Panc1 (cell line): ENCODE measurements at regions not wholly inside any gene's neighbourhood (a gene's known extent, or its start where the extent isn't known, plus 50 kb on each side); places are given as distances from the start of the nearest gene placed in this dataset.
"Not testable (repeated sequence)": the region's sequence is repeated elsewhere in the genome, so short reads cannot be mapped to it uniquely, and the experiment has no call there.

Experiments used
- ATAC-seq: fragments of 200-7000 bp; cut with Tn5 transposase; 2 replicates; pipeline ENCODE4 v1.9.1; 2020; ENCODE audit warnings: mild to moderate bottlenecking, moderate library complexity
- BruUV-seq: library from RNA; stranded (reverse); fragments of 400-500 nt; replicated peaks from 2 replicates; lab custom pipeline; 2021; lab: Mats Ljungman, UMichigan
- CTCF ChIA-PET: fragments of 300-600 bp; sonication (Branson Sonifier 250); formaldehyde crosslinking; loops from one replicate; lab custom pipeline; 2022; ENCODE audit warnings: antibody characterized with exemption; lab: Charles Lee
- POLR2A ChIA-PET: fragments of 300-600 bp; sonication (Branson Sonifier 250); formaldehyde crosslinking; loops from one replicate; lab custom pipeline; 2022; ENCODE audit warnings: antibody characterized with exemption; lab: Charles Lee
- DNase-seq: peaks from one replicate; pipeline ENCODE4 v3.0.0-alpha.2; 2010; ENCODE audit warnings: low read depth, low spot score
- H3K27ac ChIP-seq: 2 replicates; pipeline ENCODE4 v1.5.1; 2011; ENCODE audit warnings: mild to moderate bottlenecking, low read length, inconsistent platforms
- H3K27me3 ChIP-seq: fragments of 200-500 bp; sonication (Bioruptor generic); 2 replicates; pipeline ENCODE4 v1.6.0; 2014; ENCODE audit warnings: low read length, inconsistent platforms; ENCODE audit not compliant: control insufficient read depth, insufficient read depth
- H3K36me3 ChIP-seq: fragments of 200-500 bp; sonication (Bioruptor generic); 2 replicates; pipeline ENCODE4 v1.5.1; 2014; ENCODE audit warnings: inconsistent platforms, mild to moderate bottlenecking, low read length, moderate library complexity; ENCODE audit not compliant: control insufficient read depth, insufficient read depth
- H3K4me1 ChIP-seq: 2 replicates; pipeline ENCODE4 v1.5.1; 2011; ENCODE audit warnings: inconsistent platforms, mild to moderate bottlenecking, low read length, moderate library complexity; ENCODE audit not compliant: control insufficient read depth, insufficient read depth
- H3K4me3 ChIP-seq, 2 experiments: 2 replicates each; pipeline ENCODE4 v1.5.1; 2011 to 2012; ENCODE audit warnings: low read depth in 2 of 2, low read length in 2 of 2, mild to moderate bottlenecking in 2 of 2, inconsistent platforms in 1 of 2, moderate library complexity in 1 of 2
- H3K9me3 ChIP-seq: fragments of 200-500 bp; sonication (Bioruptor generic); 2 replicates; pipeline ENCODE4 v1.5.1; 2014; ENCODE audit warnings: low read depth, mild to moderate bottlenecking, inconsistent platforms, low read length, moderate library complexity; ENCODE audit not compliant: control insufficient read depth, insufficient read depth
- POLR2AphosphoS5 ChIP-seq: IDR thresholded peaks from 2 replicates; pipeline ENCODE4 v1.6.1; 2012; ENCODE audit warnings: mild to moderate bottlenecking, low read depth, low read length, moderate library complexity
- SIN3A ChIP-seq: IDR thresholded peaks from 2 replicates; pipeline ENCODE4 v1.6.1; 2012; ENCODE audit warnings: low read depth, mild to moderate bottlenecking, low read length, moderate library complexity, borderline replicate concordance; ENCODE audit not compliant: insufficient read depth
- TCF7L2 ChIP-seq: IDR thresholded peaks from 2 replicates; pipeline ENCODE4 v1.6.1; 2011; ENCODE audit warnings: mild to moderate bottlenecking, low read depth, low read length, inconsistent platforms
- in situ Hi-C: cut with HindIII; loops from 2 replicates; pipeline ENCODE4 v1.10.0; 2016; ENCODE audit warnings: low sequenced_read_pairs, low pct_unique_long_range_greater_than_20kb
- intact Hi-C: fragments of 100-400 bp; cut with micrococcal nuclease; formaldehyde crosslinking; loops from one replicate; pipeline ENCODE4 v1.10.0; 2022; ENCODE audit not compliant: unreplicated experiment
- TF ChIP-seq, protein P1 (sequence below): fragments of 450-650 bp; IDR thresholded peaks from 2 replicates; pipeline ENCODE4 v1.5.1; 2017; ENCODE audit warnings: mild to moderate bottlenecking
- TF ChIP-seq, protein P2 (sequence below), 2 experiments: IDR thresholded peaks; 2 replicates each; pipeline ENCODE4 v1.6.1; 2011 to 2012; ENCODE audit warnings: low read depth in 2 of 2, control low read depth in 1 of 2, low read length in 1 of 2, mild to moderate bottlenecking in 1 of 2, moderate library complexity in 1 of 2; ENCODE audit not compliant: insufficient read depth in 1 of 2

DNA sequence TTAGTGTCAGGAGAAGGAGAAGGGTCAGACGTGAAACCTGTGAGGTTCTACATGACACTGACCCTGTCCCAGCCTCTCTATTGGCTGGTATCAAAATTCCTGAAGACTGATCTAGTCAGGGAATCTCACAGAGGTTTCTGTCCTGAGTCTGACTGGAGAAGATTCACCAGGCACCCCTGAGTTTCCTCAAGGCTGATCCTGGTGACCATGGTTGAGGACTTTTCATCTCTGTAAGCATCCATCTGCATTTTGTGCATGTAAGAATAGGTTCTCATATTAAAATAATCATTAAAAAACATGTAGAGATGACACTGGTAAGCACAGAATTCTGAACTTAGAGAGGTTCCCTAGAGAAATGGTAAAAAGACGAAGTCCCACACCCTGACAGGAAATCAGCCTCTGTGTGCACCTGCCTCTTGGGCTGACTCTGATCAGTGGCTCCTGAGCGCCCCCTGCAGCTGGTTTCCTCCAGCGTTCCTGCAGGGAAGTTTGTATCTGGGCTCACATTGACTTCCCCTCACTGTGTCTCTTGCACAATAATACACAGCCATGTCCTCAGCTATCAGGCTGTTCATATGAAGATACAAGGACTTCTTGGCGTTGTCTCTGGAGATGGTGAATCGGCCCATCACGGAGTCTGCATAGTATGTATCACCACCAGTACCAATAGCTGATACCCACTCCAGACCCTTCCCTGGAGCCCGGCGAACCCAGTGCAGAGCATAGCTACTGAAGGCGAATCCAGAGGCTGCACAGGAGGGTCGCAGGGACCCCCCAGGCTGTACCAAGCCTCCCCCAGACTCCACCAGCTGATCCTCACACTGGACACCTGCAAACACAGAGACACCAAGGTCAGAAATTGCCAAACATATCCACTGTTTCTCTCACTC, 991.9 kb downstream of the TMEM121 start:
- TF ChIP-seq POLR2AphosphoS5 (no peak), SIN3A (no peak), TCF7L2 (no peak)
- TF ChIP-seq, protein P1, sequence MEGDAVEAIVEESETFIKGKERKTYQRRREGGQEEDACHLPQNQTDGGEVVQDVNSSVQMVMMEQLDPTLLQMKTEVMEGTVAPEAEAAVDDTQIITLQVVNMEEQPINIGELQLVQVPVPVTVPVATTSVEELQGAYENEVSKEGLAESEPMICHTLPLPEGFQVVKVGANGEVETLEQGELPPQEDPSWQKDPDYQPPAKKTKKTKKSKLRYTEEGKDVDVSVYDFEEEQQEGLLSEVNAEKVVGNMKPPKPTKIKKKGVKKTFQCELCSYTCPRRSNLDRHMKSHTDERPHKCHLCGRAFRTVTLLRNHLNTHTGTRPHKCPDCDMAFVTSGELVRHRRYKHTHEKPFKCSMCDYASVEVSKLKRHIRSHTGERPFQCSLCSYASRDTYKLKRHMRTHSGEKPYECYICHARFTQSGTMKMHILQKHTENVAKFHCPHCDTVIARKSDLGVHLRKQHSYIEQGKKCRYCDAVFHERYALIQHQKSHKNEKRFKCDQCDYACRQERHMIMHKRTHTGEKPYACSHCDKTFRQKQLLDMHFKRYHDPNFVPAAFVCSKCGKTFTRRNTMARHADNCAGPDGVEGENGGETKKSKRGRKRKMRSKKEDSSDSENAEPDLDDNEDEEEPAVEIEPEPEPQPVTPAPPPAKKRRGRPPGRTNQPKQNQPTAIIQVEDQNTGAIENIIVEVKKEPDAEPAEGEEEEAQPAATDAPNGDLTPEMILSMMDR, result peak; percentile 22; the same call in 1 of the 2 replicates
- TF ChIP-seq, protein P2, sequence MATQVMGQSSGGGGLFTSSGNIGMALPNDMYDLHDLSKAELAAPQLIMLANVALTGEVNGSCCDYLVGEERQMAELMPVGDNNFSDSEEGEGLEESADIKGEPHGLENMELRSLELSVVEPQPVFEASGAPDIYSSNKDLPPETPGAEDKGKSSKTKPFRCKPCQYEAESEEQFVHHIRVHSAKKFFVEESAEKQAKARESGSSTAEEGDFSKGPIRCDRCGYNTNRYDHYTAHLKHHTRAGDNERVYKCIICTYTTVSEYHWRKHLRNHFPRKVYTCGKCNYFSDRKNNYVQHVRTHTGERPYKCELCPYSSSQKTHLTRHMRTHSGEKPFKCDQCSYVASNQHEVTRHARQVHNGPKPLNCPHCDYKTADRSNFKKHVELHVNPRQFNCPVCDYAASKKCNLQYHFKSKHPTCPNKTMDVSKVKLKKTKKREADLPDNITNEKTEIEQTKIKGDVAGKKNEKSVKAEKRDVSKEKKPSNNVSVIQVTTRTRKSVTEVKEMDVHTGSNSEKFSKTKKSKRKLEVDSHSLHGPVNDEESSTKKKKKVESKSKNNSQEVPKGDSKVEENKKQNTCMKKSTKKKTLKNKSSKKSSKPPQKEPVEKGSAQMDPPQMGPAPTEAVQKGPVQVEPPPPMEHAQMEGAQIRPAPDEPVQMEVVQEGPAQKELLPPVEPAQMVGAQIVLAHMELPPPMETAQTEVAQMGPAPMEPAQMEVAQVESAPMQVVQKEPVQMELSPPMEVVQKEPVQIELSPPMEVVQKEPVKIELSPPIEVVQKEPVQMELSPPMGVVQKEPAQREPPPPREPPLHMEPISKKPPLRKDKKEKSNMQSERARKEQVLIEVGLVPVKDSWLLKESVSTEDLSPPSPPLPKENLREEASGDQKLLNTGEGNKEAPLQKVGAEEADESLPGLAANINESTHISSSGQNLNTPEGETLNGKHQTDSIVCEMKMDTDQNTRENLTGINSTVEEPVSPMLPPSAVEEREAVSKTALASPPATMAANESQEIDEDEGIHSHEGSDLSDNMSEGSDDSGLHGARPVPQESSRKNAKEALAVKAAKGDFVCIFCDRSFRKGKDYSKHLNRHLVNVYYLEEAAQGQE (IDR thresholded peaks at IDR 0.05; ENCODE audit: insufficient read depth in 1 of 2, low read depth in 2 of 2, low read length in 1 of 2), result no peak
- Histone ChIP-seq H3K27ac (no peak overlapping the region), H3K4me3 (no peak overlapping the region), H3K4me1 (no peaks in the 10 kb centered on the region), H3K36me3 (no peaks in the 10 kb centered on the region), H3K27me3 (no peaks in the 10 kb centered on the region), H3K9me3 (no peaks in the 10 kb centered on the region)
- DNase-seq, result peak; percentile 12
- in situ Hi-C loops (no loop called here), intact Hi-C loops (no loop called here)
- ATAC-seq, result no peak
- BruUV-seq, result no TSS peak
- CTCF ChIA-PET, result interaction anchor here (0.6 kb wide), 1 partner anchor 82 kb away, joined by 5 read pairs; no protein-coding TSS in a partner anchor
- POLR2A ChIA-PET, result no interaction called here

DNA sequence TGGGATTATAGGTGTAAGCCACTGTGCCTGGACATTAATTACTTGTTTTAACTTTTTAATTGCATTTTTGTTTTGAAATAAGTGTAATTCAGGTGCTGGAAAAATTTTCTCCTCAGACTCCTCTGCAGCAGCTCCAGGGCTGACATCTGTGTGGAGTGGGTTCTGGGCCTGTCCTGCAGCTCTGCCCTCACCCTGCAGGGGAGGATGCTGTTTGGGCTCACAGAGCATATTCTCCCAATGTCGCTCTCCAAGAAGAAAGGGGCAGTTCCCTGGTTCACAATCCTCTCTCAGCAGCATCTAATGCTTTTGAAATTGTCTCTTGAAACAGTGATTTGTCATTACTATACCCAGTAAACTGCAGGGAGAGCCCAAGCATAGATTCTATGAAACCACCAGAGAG, 995.7 kb downstream of the TMEM121 start:
- intact Hi-C loops, BruUV-seq, CTCF ChIA-PET, H3K27me3 ChIP-seq, DNase-seq, ATAC-seq, POLR2A ChIA-PET, H3K4me1 ChIP-seq, in situ Hi-C loops, H3K4me3 ChIP-seq, H3K9me3 ChIP-seq, H3K36me3 ChIP-seq, H3K27ac ChIP-seq: not testable (repeated sequence)

DNA sequence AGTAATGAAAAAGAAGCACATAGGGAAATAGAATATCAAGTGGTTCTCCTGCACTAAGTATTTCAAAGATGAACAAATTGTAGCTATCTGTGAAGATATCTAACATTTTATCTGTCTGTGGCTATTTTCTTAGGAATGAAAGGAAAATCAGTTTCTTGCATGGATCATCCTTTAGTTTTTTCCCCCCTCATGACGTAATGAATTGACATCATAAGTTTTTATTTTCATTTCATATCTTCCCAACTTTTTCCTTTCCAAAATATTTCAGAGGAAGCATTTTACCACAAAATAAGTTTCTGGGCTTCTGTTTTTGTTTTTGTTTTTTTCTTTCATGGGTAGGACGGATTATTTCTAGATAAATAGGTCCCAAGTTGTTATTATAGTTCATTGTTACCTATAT, 996.6 kb downstream of the TMEM121 start:
- CTCF ChIA-PET, result interaction anchor here (0.6 kb wide), 1 partner anchor 725 kb away, joined by 5 read pairs; no protein-coding TSS in a partner anchor
- H3K4me1 ChIP-seq, result no peaks in the 10 kb centered on the region
- H3K27ac ChIP-seq, result no peak overlapping the region
- DNase-seq (no peak), ATAC-seq (no peak)
- no TSS peak for BruUV-seq
- H3K9me3 ChIP-seq, result no peaks in the 10 kb centered on the region
- TF ChIP-seq, protein P1, result no peak
- TF ChIP-seq TCF7L2 (no peak), SIN3A (no peak), POLR2AphosphoS5 (no peak)
- TF ChIP-seq, protein P2 (IDR thresholded peaks at IDR 0.05; ENCODE audit: insufficient read depth in 1 of 2, low read depth in 2 of 2, low read length in 1 of 2), result no peak
- H3K4me3 ChIP-seq, result no peak overlapping the region
- no peaks in the 10 kb centered on the region for H3K36me3 ChIP-seq
- POLR2A ChIA-PET, result no interaction called here
- no peaks in the 10 kb centered on the region for H3K27me3 ChIP-seq
- intact Hi-C loops, result no loop called here
- in situ Hi-C loops, result no loop called here
